ENCODE measurements at regions not wholly inside any gene's neighbourhood (a gene's known extent, or its start where the extent isn't known, plus 50 kb on each side); places are given as distances from the start of the nearest gene placed in this dataset.
"Not testable (repeated sequence)": the region's sequence is repeated elsewhere in the genome, so short reads cannot be mapped to it uniquely, and the experiment has no call there.

GRCh38 chr12:40172879-40173278 lies 51.9 kb upstream of the LRRK2 start:
- ATAC-seq (no peak), DNase-seq (ENCODE audit: low spot score) (no peak)
- intact Hi-C loops (cut with DNase I) = no loop called here

DNA sequence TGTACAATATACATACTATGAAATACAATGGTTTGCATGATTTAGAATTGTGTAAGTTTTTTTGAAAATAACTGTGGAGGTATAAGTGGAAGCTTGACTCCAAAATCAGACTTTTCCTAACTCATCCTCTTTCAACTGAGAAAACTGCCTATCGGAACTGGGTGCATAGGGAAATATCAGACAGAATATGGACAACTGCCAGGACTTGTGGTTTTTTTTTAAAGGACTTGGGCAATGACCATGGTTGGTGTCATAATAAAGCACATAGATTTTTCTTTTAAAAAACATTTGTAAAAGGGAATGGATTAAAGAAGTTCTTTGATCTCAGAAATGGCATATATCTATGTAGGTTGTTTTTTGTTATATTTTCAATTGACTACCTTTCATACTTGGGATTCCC lies 53.3 kb upstream of the LRRK2 start:
- no peak for ATAC-seq
- intact Hi-C loops (cut with DNase I) = no loop called here
- no peak for DNase-seq (ENCODE audit: low spot score)

DNA sequence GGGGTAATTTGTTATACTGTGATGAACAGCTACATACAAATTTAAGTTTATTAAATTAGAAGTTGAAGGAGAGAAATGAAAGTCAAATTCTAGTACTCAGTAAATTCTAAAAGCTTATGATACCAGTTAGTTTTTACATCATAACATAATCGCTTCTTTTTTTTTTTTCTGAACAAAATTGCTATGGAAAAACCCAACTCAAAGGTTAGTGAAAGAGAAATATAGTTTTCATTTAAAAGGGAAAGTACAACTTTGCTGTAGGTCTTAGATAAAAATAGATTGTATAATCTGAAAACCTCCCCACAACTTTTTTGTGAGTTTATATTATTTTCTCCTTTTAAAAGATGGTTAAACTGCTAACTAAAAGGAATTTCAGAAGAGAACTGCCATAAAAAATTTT lies 53.7 kb upstream of the LRRK2 start:
- ATAC-seq (no peak), DNase-seq (ENCODE audit: low spot score) (no peak)
- intact Hi-C loops (cut with DNase I) = no loop called here

- DNase-seq (ENCODE audit: low spot score) (no peak), ATAC-seq (no peak)
- intact Hi-C loops (cut with DNase I) = no loop called here
These were observed 54.2 kb upstream of the LRRK2 start for GRCh38 chr12:40170593-40170992.

DNA sequence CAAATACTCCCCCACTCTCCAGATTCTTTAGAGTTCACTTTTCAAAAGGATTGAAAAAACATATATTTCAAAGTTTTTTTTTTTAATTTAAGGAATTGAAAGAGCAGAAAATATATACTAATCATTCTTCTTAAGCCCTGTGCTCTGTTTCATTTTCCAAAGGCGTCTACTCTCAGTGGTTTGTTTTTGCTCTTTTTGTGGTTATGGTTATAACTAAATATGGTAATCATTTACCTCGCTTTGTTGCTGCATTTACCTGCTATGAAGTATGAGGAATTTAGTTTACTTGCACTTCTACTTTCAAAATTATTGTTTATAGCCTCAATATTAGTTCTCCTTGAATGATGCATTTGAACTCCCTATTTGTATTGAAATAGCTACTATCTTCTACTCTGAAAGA lies 55.9 kb upstream of the LRRK2 start:
- ATAC-seq (no peak), DNase-seq (ENCODE audit: low spot score) (no peak)
- intact Hi-C loops (cut with DNase I) = no loop called here

DNA sequence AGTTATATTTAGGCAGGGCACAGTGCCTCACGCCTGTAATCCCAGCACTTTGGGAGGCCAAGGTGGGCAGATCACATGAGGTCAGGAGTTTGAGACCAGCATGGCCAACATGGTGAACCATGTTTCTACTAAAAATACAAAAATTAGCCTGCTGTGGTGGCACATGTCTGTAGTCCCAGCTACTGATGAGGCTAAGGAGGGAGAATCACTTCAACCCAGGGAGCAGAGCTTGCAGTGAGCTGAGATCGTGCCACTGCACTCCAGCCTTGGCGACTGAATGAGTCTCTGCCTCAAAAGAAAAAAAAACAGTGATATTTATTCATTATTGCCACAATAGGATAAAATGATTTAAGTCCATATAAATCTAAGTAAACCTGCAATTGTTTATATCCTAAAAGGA lies 56.4 kb upstream of the LRRK2 start:
- ATAC-seq; intact Hi-C loops (cut with DNase I); DNase-seq (ENCODE audit: low spot score): not testable (repeated sequence)

GRCh38 chr12:40168001-40168400 lies 56.8 kb upstream of the LRRK2 start:
- ATAC-seq = no peak

DNA sequence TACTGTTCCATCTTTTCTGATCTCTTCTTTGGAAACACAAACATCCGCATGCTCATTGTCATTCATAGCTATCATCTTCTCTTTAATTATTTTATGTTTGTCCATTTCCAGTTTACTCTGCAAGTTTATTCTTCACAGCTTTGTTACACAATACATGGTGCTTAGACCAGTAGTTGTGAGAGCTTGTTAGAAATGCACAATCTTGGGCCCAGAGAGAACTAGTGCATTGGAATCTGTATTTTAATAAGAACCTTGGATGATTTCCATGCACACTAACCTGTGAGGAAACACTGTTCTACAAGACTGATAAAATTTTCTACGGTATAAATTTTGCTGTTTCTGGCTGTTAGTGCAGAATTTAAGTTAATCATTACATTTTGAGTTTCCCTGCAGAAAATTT lies 59.3 kb upstream of the SLC2A13 start:
- ATAC-seq = no peak
- intact Hi-C loops (cut with DNase I) = no loop called here
- DNase-seq (ENCODE audit: low spot score) = no peak

More at GRCh38 chr12:40168001-40168400, 56.8 kb upstream of the LRRK2 start:
- DNase-seq (ENCODE audit: low spot score) = no peak
- intact Hi-C loops (cut with DNase I) = no loop called here

DNA sequence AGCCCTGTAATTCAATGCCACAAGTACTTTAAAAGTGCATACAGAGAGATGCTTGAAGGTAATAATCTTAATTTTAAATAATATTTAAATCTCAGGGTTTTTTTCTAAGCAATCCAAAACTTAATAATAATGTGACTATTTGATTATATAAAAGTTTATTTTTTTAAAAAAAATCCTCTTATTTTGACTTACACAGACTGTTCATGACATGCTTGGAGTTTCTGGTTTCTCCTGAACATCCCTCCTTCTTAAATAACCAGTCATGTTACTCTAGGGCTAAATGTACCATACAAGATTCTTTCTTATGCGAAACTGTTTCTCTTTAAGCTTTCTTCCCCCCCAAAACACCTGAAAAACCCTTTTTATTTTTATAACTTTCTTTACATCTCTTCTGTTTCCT lies 58.2 kb upstream of the SLC2A13 start:
- DNase-seq (ENCODE audit: low spot score) = no peak
- intact Hi-C loops (cut with DNase I) = no loop called here
- ATAC-seq = no peak

DNA sequence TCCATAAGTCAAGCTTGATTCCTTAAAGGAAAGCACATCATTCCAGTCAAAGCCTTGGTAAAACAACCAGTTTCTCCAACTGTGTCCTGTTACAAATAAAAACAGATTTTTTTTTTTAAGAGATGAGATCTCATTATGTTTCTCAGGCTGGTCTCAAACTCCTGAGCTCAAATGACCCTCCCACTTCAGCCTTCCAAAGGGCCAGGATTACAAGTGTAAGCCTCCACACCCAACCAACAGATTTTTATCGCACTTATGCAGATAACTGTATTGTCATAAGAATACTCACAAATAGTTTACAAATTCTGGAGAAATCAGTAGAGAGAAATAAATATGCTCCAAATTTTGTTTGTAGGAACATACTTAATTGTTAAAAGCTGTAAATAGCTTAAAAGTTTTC lies 56.2 kb upstream of the SLC2A13 start:
- ATAC-seq (no peak), DNase-seq (ENCODE audit: low spot score) (no peak)
- intact Hi-C loops (cut with DNase I) = no loop called here

DNA sequence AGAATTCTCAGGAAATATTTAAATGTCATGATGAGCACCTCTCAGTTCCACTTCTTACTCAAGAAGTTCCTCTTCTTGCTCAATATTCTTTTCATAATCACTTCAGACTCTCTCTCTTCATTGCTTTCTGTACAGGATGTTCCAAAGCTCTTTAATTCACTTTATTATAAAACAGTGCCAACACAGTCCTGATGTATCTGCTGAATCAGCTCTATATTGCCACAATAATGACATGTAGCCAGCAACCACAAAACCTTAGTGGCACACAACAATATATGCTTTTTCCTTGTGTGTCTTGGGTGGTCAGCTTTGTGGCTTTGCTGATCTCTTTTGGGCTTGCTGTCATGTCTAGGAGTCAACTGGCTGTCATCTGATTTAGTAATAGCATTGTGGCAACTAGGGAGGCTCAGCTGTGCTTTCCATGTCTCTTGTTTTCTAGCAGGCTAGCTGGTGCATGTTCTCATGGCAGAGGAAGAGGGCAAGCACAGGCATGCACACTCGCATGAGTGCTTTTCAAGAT lies 52.8 kb upstream of the SLC2A13 start:
- DNase-seq (ENCODE audit: low spot score) (no peak), ATAC-seq (peak; percentile 91)
- intact Hi-C loops (cut with DNase I) = loop anchor here (10.0 kb wide), 1 partner anchor 156 kb away; no protein-coding TSS in a partner anchor

GRCh38 chr12:40157336-40157735 lies 51.5 kb upstream of the SLC2A13 start:
- no peak for DNase-seq (ENCODE audit: low spot score)
- ATAC-seq = no peak
- intact Hi-C loops (cut with DNase I) = loop anchor here (10.0 kb wide), 1 partner anchor 157 kb away; no protein-coding TSS in a partner anchor

DNA sequence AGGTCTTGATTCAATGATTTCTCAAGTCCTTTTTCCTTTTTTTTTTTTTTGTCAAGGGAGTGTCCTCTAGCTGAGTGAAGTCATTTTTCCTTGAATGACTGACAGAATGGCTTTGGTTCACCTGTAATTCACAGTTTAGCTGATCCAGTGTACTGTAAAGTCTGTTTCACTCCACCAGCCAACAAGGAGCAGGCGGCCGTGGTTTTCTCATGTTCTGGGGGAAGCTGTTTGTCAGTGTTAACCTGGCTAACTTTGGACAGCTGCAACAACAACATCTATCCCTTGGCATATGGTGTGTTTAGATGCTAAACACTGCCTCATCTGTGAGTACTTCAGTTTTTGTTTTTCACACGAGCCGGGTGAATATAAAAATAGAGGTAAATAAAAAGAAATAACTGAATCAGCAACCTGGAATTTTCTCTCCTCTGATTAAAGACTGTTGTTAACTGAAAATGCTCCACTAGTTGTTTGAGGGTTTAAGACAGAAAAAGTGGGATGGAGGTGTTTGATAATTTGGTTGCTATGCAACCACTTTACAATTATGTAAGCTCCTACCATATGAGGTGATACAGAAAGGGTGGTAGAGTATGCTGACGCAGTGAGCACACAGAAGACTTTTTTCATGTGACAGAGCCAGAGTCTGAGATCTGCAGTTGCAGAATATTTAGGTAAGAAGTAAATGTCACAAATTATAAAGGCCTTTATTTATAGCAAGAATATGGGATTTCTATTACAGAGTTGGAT lies 50.3 kb upstream of the SLC2A13 start:
- no peak for ATAC-seq
- intact Hi-C loops (cut with DNase I) = loop anchor here (10.0 kb wide), 1 partner anchor 159 kb away; no protein-coding TSS in a partner anchor

More for the DNA sequence above, 50.3 kb upstream of the SLC2A13 start:
- no peak for DNase-seq (ENCODE audit: low spot score)
